ENCODE measurements at regions not wholly inside any gene's neighbourhood (a gene's known extent, or its start where the extent isn't known, plus 50 kb on each side); places are given as distances from the start of the nearest gene placed in this dataset.

DNA sequence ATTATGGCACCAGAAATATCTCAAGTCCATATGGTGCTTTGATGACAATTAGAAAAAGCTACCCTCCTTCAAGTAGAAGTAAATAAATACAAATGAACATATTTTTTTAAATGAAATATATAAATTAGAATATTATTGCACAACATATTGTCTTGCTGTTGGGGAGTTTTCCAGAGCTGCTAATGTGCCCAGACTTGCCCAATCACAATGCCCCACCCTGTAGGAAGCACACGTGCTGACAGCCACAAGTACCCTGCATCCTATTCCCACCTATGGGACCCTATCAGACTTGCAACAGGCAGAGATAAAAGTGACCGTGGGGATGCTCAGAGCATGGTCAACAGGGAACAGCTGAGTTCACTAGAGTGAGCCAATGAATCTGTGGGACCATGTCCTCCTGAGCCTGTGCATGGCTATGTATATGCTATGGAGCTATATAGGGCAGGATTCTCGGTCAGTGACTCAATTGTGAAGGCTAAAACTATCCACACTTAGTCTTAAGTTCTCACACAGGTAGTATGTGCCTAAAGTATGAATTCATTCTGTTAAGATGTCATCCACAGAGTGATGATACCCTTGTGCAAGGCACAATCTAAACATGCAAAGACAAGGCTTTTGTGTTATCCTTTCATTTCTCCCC lies 336.0 kb downstream of the HGF start:
- TF ChIP-seq BHLHE40 (IDR thresholded peaks at IDR 0.05; ENCODE audit: borderline replicate concordance) = no peak
- no peak for TF ChIP-seq FOXK2 (IDR thresholded peaks at IDR 0.05)
- no peak for TF ChIP-seq FOXM1 (IDR thresholded peaks at IDR 0.05; ENCODE audit: borderline replicate concordance)
- no peak for TF ChIP-seq HDGF (IDR thresholded peaks at IDR 0.05; ENCODE audit: borderline replicate concordance)
- TF ChIP-seq L3MBTL2 (conservative IDR thresholded peaks at IDR 0.05) = no peak
- no peak for TF ChIP-seq LEF1 (IDR thresholded peaks at IDR 0.05; ENCODE audit: borderline replicate concordance)
- TF ChIP-seq NFRKB (IDR thresholded peaks at IDR 0.05) = no peak
- TF ChIP-seq ZNF384 (IDR thresholded peaks at IDR 0.05) = no peak
- TF ChIP-seq ELF4 (IDR thresholded peaks at IDR 0.05) = no peak
- no peak for TF ChIP-seq TARDBP (IDR thresholded peaks at IDR 0.05)
- no peak for TF ChIP-seq FOXA1 (IDR thresholded peaks at IDR 0.05)
- no peak for TF ChIP-seq ARNT (IDR thresholded peaks at IDR 0.05)
- ChIA-PET POLR2A (no interaction called here), CTCF (no interaction called here)
- no peak for DNase-seq (ENCODE audit: extremely low spot score)

DNA sequence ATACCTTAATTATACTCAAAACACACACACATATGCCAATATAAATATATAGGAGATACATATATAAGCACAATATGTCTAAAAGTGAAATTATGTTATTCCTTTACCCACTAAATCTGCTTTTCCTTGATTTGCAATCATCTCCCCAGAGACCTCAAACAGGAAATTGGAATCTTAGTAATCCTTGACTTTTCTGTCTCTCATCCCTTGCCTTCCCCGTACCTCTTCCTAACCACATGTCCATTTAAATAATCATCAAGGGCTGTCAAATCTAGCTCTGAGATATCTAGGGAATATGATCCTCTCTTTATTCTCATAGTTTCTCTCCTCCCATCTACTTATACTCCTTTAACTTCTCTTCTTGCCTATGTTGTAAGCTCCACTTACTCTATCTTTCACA lies 336.6 kb downstream of the HGF start:
- no peak for DNase-seq (ENCODE audit: extremely low spot score)
- CTCF ChIA-PET = interaction anchor here (0.5 kb wide), 1 partner anchor 202 kb away, joined by 4 read pairs; no protein-coding TSS in a partner anchor
- TF ChIP-seq FOXM1 (IDR thresholded peaks at IDR 0.05; ENCODE audit: borderline replicate concordance) (no peak), ZNF384 (IDR thresholded peaks at IDR 0.05) (no peak), L3MBTL2 (conservative IDR thresholded peaks at IDR 0.05) (no peak), LEF1 (IDR thresholded peaks at IDR 0.05; ENCODE audit: borderline replicate concordance) (no peak)
- POLR2A ChIA-PET = no interaction called here

- DNase-seq (ENCODE audit: extremely low spot score) = no peak
- CTCF ChIA-PET = no interaction called here
- TF ChIP-seq, protein P1, sequence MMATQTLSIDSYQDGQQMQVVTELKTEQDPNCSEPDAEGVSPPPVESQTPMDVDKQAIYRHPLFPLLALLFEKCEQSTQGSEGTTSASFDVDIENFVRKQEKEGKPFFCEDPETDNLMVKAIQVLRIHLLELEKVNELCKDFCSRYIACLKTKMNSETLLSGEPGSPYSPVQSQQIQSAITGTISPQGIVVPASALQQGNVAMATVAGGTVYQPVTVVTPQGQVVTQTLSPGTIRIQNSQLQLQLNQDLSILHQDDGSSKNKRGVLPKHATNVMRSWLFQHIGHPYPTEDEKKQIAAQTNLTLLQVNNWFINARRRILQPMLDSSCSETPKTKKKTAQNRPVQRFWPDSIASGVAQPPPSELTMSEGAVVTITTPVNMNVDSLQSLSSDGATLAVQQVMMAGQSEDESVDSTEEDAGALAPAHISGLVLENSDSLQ (IDR thresholded peaks at IDR 0.05) = no peak
- TF ChIP-seq FOXM1 (IDR thresholded peaks at IDR 0.05; ENCODE audit: borderline replicate concordance) (no peak), FOXA1 (IDR thresholded peaks at IDR 0.05) (no peak), SUZ12 (IDR thresholded peaks at IDR 0.05) (no peak), HDGF (IDR thresholded peaks at IDR 0.05; ENCODE audit: borderline replicate concordance) (no peak), CTBP1 (IDR thresholded peaks at IDR 0.05; ENCODE audit: borderline replicate concordance) (no peak), ELF4 (IDR thresholded peaks at IDR 0.05) (no peak), SP1 (IDR thresholded peaks at IDR 0.05) (no peak), L3MBTL2 (conservative IDR thresholded peaks at IDR 0.05) (no peak)
- POLR2A ChIA-PET = no interaction called here
Measured at GRCh38 chr7:81430761-81431160, 339.1 kb downstream of the HGF start.

GRCh38 chr7:81430150-81430549 lies 339.7 kb downstream of the HGF start:
- TF ChIP-seq NFRKB (IDR thresholded peaks at IDR 0.05) (no peak), FOXA1 (IDR thresholded peaks at IDR 0.05) (no peak), HDGF (IDR thresholded peaks at IDR 0.05; ENCODE audit: borderline replicate concordance) (no peak), FOXK2 (IDR thresholded peaks at IDR 0.05) (no peak), BHLHE40 (IDR thresholded peaks at IDR 0.05; ENCODE audit: borderline replicate concordance) (no peak), SP1 (IDR thresholded peaks at IDR 0.05) (no peak), L3MBTL2 (conservative IDR thresholded peaks at IDR 0.05) (no peak), TARDBP (IDR thresholded peaks at IDR 0.05) (no peak)
- CTCF ChIA-PET = no interaction called here
- POLR2A ChIA-PET = no interaction called here
- DNase-seq (ENCODE audit: extremely low spot score) = peak; percentile 19

- DNase-seq (ENCODE audit: extremely low spot score) = no peak
- POLR2A ChIA-PET = no interaction called here
- CTCF ChIA-PET = no interaction called here
- TF ChIP-seq HDGF (IDR thresholded peaks at IDR 0.05; ENCODE audit: borderline replicate concordance) = no peak
- TF ChIP-seq L3MBTL2 (conservative IDR thresholded peaks at IDR 0.05) = no peak
- no peak for TF ChIP-seq FOXA1 (IDR thresholded peaks at IDR 0.05)
- TF ChIP-seq SUZ12 (IDR thresholded peaks at IDR 0.05) = no peak
- TF ChIP-seq LEF1 (IDR thresholded peaks at IDR 0.05; ENCODE audit: borderline replicate concordance) = no peak
- no peak for TF ChIP-seq BHLHE40 (IDR thresholded peaks at IDR 0.05; ENCODE audit: borderline replicate concordance)
- TF ChIP-seq, protein P1 (IDR thresholded peaks at IDR 0.05) = no peak
- no peak for TF ChIP-seq ELF4 (IDR thresholded peaks at IDR 0.05)
- TF ChIP-seq FOXK2 (IDR thresholded peaks at IDR 0.05) = no peak
- TF ChIP-seq CTBP1 (IDR thresholded peaks at IDR 0.05; ENCODE audit: borderline replicate concordance) = no peak
- TF ChIP-seq ZNF384 (IDR thresholded peaks at IDR 0.05) = no peak
- no peak for TF ChIP-seq NFRKB (IDR thresholded peaks at IDR 0.05)
- no peak for TF ChIP-seq ARNT (IDR thresholded peaks at IDR 0.05)
- no peak for TF ChIP-seq SP1 (IDR thresholded peaks at IDR 0.05)
Measured at GRCh38 chr7:81427461-81427860, 342.4 kb downstream of the HGF start.

GRCh38 chr7:81420526-81421226 lies 349.2 kb downstream of the HGF start:
- ChIA-PET POLR2A (no interaction called here), CTCF (no interaction called here)
- no peak for DNase-seq (ENCODE audit: extremely low spot score)
- no peak for TF ChIP-seq FOXM1 (IDR thresholded peaks at IDR 0.05; ENCODE audit: borderline replicate concordance)

DNA sequence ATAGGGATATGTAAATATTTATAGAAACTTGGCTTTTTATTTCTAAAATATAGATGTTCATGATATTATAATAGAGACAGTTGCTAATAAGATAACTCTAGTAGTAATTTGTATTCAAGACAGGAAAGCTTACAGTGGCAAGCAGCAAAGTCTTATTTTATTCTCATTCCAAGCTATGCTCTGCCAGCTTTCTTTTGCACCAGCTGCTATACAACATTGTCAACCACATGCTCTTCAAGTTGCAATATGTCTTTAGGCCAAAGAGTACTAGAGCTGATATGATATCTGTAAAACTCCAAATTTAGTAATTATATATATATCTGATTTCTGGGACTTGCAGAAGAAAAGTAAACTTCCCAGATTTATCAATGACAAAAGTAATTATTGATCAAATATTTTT lies 350.1 kb downstream of the HGF start:
- no peak for DNase-seq (ENCODE audit: extremely low spot score)
- CTCF ChIA-PET = no interaction called here
- no peak for TF ChIP-seq LEF1 (IDR thresholded peaks at IDR 0.05; ENCODE audit: borderline replicate concordance)
- no peak for TF ChIP-seq SUZ12 (IDR thresholded peaks at IDR 0.05)
- TF ChIP-seq, protein P1 (IDR thresholded peaks at IDR 0.05) = no peak
- TF ChIP-seq ZNF384 (IDR thresholded peaks at IDR 0.05) = no peak
- TF ChIP-seq L3MBTL2 (conservative IDR thresholded peaks at IDR 0.05) = no peak
- TF ChIP-seq ARNT (IDR thresholded peaks at IDR 0.05) = no peak
- TF ChIP-seq BHLHE40 (IDR thresholded peaks at IDR 0.05; ENCODE audit: borderline replicate concordance) = no peak
- no peak for TF ChIP-seq NFRKB (IDR thresholded peaks at IDR 0.05)
- no peak for TF ChIP-seq CTBP1 (IDR thresholded peaks at IDR 0.05; ENCODE audit: borderline replicate concordance)
- TF ChIP-seq FOXA1 (IDR thresholded peaks at IDR 0.05) = no peak
- no peak for TF ChIP-seq SP1 (IDR thresholded peaks at IDR 0.05)
- no peak for TF ChIP-seq HDGF (IDR thresholded peaks at IDR 0.05; ENCODE audit: borderline replicate concordance)
- TF ChIP-seq FOXK2 (IDR thresholded peaks at IDR 0.05) = no peak
- POLR2A ChIA-PET = no interaction called here

Data from HEK293T (cell line).